ENCODE measurements at regions not wholly inside any gene's neighbourhood (a gene's known extent, or its start where the extent isn't known, plus 50 kb on each side); places are given as distances from the start of the nearest gene placed in this dataset.

GRCh38 chr6:156691018-156691417 is 86.2 kb upstream of the ARID1B start:
- no peaks in the 10 kb centered on the region for H3K9me3 ChIP-seq
- WGBS, result 88% methylated on average over 4 of the region's 4 CpGs
- H3K36me3 ChIP-seq, result no peaks in the 10 kb centered on the region
- no peaks in the 10 kb centered on the region for H3K4me1 ChIP-seq (replicated peaks)
- H3K27ac ChIP-seq, result no peak overlapping the region
- TF ChIP-seq POLR2A (IDR thresholded peaks at IDR 0.05) (no peak), POLR2AphosphoS5 (IDR thresholded peaks at IDR 0.05) (no peak), CTCF (IDR thresholded peaks at IDR 0.05) (no peak)
- H3K27me3 ChIP-seq (replicated peaks; ENCODE audit: insufficient read depth), result no peaks in the 10 kb centered on the region
- intact Hi-C loops (cut with DNase I), result no loop called here
- no peak overlapping the region for H3K4me3 ChIP-seq
- no peak for DNase-seq (ENCODE audit: low spot score)

- no peak for TF ChIP-seq POLR2AphosphoS5 (IDR thresholded peaks at IDR 0.05)
- no peak for TF ChIP-seq CTCF (IDR thresholded peaks at IDR 0.05)
- Histone ChIP-seq H3K4me1 (replicated peaks) (no peaks in the 10 kb centered on the region), H3K36me3 (no peaks in the 10 kb centered on the region), H3K4me3 (no peak overlapping the region), H3K27me3 (replicated peaks; ENCODE audit: insufficient read depth) (no peaks in the 10 kb centered on the region), H3K27ac (no peak overlapping the region), H3K9me3 (no peaks in the 10 kb centered on the region)
- no peak for DNase-seq (ENCODE audit: low spot score)
- intact Hi-C loops (cut with DNase I), result loop anchor here (5.0 kb wide), 2 partner anchors 33 to 333 kb away; no protein-coding TSS in a partner anchor
- 82% methylated on average over 2 of the region's 2 CpGs for WGBS
Observed at GRCh38 chr6:156689656-156690055, 87.5 kb upstream of the ARID1B start.

GRCh38 chr6:156688620-156688971 is 88.6 kb upstream of the ARID1B start:
- H3K4me1 ChIP-seq (replicated peaks), result no peaks in the 10 kb centered on the region
- intact Hi-C loops (cut with DNase I), result loop anchor here (5.0 kb wide), 2 partner anchors 34 to 334 kb away; no protein-coding TSS in a partner anchor
- no peaks in the 10 kb centered on the region for H3K36me3 ChIP-seq
- no peaks in the 10 kb centered on the region for H3K9me3 ChIP-seq
- 100% methylated on average over 1 of the region's 1 CpG for WGBS
- no peak overlapping the region for H3K4me3 ChIP-seq
- peak overlapping the region; percentile 90 to 98 for H3K27ac ChIP-seq
- H3K27me3 ChIP-seq (replicated peaks; ENCODE audit: insufficient read depth), result no peaks in the 10 kb centered on the region
- DNase-seq (ENCODE audit: low spot score), result no peak
- no peak for TF ChIP-seq CTCF (IDR thresholded peaks at IDR 0.05)
- TF ChIP-seq POLR2A (IDR thresholded peaks at IDR 0.05), result no peak
- TF ChIP-seq POLR2AphosphoS5 (IDR thresholded peaks at IDR 0.05), result no peak

GRCh38 chr6:156687789-156688619 is 89.2 kb upstream of the ARID1B start:
- Histone ChIP-seq H3K27me3 (replicated peaks; ENCODE audit: insufficient read depth) (no peaks in the 10 kb centered on the region), H3K36me3 (no peaks in the 10 kb centered on the region), H3K27ac (peak overlapping the region; percentile 90 to 98), H3K4me1 (replicated peaks) (no peaks in the 10 kb centered on the region), H3K4me3 (peak overlapping the region; percentile 56 to 57), H3K9me3 (no peaks in the 10 kb centered on the region)
- DNase-seq (ENCODE audit: low spot score), result peak; percentile 10
- intact Hi-C loops (cut with DNase I), result loop anchor here (2.0 to 5.0 kb wide), 6 partner anchors 34 to 497 kb away; partner anchors contain the start of gene ARID1B
- TF ChIP-seq POLR2AphosphoS5 (IDR thresholded peaks at IDR 0.05) (no peak), CTCF (IDR thresholded peaks at IDR 0.05) (peak in 1 of 4 experiments; percentile 15)
- WGBS, result 3% methylated on average over 22 of the region's 22 CpGs

Data from prostate gland (tissue), 2 donors.